ENCODE measurements at regions not wholly inside any gene's neighbourhood (a gene's known extent, or its start where the extent isn't known, plus 50 kb on each side); places are given as distances from the start of the nearest gene placed in this dataset.

DNA sequence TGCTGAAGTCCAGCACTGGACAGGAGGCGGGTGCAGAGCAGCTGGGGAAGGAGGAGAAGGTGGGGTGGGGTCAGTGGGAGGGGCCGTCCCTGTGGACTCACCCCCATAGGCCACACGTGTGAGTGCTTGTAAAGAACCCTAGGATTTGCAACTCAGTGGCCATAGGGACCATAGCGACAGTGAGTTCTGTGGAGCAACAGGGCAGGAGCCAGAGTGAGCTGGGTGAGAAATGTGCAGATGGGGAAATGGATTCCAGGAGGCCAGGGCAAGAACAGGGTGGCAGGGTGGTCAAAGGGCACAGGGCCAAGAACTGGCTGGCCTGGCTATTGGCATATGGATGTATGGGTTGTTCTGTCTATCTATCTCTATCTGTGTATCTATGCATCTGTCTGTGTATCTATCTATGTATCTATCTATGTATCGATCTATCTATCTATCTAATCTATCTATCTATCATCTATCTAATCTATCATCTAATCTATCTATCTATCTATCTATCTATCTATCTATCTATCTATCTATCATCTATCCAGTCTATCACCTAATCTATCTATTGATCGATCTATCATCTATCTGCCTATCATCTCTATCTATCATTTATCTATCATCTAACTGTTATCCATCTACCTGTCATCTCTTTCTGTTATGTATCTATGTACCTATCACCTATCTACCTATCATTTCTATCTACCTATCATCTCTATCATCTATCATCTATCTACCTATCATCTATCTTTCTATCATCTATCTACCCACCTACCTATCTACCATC is 889.0 kb downstream of the TBC1D22A start:
- no peak for DNase-seq

DNA sequence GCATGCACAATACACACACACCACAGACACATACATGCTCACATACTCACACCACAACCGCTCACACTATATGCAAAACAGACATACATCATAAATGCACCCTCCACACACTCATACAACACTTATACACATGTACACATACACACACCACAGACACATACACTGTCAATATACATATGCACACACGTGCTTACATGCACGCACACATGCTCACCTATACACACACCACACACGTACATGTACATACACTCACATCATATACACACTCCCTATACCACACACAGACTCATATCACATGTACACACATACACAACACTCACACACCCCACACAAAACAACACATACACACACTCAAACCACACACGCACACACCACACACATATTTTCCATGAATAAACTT is 885.3 kb downstream of the TBC1D22A start:
- no peak for DNase-seq

DNA sequence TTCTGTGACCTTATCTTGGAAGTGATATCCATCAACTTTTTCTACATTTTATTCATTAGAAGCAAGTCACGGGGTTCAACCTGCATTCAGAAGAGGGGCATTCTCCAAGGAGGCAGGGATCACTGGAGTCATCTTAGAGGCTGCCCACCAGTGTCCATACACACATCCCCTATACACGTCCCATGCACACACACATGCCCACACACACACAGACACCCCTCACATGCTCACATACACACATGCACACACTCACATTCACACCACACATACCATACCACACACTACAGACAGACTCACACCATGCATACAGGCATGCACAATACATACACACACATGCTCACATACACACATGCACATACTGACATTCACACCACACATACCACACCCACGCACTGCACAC is 884.7 kb downstream of the TBC1D22A start:
- no peak for DNase-seq

DNA sequence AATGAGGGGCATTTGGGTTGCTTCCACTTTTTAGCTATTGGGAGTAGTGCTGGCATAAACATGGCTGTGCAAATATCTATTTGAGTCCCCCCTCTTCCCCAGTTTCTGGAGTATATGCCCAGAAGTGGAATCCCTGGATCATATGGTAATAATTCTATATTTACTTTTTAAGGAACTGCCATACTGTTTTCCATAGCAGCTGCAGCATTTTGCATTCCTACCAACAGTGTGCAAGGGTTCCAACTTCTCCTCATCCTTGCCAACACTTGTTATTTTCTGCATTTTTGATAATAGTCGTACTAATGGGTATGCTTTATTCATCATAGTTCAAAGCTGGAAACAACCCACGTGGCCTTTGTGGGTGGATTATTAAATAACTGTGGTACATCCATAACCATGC is 883.5 kb downstream of the TBC1D22A start:
- DNase-seq: no peak

DNA sequence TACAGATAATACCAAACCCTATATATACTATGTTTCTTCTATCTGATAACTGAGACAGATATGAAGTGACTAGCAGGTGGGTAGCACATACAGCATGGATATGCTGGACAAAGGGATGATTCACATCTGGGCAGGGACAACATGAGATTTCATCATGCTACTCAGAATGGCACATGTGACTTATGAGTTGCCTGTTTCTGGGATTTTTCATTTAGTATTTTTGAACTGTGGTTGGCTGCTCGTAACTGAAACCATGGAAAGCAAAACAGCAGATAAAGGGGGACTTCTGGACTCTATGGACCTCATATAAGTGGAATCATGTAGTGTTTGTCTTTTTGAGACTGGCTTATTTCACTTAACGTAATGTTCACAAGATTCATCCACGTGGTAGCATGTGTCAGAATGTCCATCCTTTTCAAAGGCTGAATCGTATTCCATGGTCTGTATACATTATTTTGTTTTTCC is 883.0 kb downstream of the TBC1D22A start:
- DNase-seq: no peak

DNA sequence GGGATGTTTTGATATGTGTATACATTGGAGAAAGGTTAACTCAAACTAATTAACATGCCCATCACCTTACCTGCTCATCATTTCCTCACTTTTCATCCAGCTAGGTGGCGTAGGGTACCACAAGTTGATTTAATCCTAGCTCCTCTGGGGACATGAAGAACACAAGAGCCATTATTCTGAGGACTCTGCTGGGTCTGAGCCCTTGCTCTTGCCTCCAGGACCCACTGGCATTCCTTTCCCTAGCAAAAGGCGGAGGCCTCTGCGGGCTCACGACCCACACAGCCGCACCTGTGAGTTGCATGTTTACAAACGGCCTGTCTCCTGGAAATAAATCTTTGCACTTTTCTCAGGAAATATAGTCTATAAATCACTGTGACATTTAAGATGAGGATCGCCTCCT is 871.9 kb downstream of the TBC1D22A start:
- DNase-seq: no peak

DNA sequence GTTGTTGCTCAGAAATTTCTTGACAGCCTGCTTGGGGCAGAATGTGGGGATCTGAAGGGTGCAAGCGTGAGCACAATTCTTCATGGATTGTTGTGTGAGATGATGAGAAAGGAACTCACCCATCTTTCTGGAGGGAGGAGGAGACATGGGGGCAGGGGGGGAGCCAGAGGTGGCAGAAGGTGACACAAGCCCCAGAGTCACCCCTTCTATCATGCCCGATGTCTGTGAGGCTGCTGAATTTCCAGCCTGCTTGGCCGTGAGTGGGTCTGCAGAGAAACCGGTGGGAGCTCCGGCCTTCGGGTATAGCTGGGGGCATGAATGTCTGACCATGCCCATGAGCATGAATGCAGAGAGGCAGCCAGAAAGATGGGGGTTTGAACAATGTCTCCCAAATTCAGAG is 870.7 kb downstream of the TBC1D22A start:
- no peak for DNase-seq

DNA sequence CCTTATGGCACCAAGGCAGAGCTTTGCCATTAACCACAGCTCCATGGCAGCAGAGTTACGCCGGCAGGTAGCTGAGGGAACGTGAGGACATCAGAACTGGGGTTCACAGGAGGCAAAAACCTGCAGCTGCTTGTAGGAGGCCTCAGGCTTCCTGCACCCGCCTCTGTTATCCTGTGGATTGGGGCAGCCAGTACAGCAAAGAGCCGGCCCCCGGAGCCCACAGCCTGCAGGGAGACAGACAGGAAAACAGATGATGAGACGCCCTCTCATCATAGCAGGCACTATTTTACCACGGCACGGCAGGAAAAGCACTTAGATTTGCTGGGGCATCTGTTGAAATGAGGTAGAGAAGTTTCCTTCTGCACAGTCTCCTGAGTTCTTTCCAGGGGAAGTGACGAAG is 870.3 kb downstream of the TBC1D22A start:
- DNase-seq: no peak

DNA sequence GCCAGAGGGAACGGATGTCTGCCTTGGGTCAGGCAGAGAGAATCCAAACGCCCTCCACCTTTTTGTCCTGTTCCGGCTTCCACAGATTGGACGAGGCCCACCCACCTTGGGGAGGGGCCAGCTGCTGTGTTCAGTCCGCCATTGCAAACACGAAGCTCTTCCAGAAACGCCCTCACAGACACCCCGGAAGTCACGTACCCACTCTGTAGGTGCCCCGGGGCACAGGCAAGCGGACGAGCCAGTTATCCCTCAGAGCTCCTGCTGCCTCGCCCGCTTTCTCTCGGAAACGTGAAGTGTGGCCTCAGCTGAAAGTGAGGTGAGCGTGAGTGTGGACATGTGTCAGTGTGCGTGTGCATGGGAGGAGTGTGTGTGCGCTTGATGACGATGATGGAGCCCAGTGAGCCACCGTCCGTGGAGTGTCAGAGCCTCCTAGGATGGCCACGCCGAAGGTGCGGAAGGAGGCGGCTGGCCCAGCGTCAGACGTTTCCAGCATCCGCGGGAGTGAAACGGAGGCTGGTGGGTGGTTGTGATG is 869.2 kb downstream of the TBC1D22A start:
- DNase-seq: no peak

DNA sequence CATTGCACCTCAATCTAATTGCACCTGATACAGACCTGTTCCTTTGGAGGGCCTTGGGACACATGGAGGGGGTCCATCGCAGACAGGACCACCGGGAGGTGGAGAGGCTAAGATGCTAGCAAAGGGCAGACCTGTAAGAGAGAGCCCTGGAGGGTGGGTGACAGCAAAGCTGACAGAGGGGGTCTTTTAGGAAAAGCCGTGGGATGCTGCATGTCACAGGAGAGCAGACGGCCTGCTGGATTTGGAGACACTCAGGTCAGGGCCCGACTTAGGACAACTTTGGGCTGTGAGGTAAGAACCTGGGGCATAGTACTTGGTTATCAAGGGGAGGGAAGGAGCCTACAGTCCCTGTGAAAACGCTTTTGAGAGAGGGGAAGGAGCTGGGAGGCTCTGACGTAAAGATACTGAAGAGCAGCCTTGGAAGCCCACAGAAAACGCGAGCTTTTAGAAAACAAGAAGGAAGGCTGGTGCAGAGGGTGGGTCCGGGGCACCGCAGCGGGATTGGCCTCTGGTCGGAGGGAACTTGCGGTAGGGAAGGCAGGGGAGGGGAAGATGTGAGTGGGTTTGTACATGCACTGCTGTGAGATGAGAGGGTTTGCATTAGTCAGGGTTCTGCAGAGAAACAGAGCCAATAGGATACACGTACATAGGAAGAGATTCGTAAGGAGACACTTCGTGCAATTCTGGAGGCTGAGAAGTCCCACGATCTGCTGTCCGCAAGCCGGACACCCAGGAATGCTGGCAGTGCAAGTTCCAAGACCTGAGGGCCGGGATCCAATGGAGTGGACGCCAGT is 868.5 kb downstream of the TBC1D22A start:
- no peak for DNase-seq

DNA sequence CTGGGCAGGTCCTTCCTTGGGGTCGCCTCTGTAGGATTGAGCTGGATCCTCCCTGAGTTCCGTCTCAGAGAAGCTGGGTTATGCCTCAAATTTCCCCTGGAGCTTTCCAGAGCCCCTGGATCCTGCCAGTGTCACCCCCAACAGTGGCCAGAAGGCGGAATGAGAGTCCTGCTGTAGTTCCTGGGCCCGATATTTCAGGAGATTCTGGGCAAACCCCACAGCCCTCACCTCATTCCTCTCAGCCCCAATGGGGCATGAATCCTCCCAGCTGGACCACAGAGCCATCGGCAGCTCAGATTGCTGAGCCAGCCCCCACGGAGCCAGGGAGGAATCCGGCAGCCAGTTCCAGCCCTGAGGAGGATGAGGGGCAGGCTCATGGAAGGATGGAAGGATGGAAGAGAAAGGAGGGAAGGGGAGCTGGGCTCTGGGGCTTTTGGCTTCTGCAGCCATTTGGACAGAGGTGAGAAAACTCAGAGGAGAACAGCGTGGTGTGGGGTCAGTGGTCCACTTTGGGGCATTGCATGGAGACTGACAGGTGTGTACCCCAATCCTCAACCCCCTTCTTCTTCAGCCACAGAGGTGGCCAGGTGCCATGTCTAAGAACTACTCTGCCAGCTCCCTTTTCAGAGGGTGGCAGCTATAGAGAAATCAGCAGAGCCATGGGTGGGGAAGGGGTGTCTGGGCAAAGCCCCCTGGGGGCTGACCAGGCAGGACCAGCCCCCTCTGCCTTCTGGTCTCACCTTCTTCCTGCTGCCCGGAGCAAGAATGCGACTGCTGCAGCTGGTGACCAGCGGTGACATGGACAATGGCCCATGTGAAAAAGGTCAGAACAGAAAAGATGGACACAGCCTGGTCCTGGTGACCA is 867.6 kb downstream of the TBC1D22A start:
- no peak for DNase-seq

DNA sequence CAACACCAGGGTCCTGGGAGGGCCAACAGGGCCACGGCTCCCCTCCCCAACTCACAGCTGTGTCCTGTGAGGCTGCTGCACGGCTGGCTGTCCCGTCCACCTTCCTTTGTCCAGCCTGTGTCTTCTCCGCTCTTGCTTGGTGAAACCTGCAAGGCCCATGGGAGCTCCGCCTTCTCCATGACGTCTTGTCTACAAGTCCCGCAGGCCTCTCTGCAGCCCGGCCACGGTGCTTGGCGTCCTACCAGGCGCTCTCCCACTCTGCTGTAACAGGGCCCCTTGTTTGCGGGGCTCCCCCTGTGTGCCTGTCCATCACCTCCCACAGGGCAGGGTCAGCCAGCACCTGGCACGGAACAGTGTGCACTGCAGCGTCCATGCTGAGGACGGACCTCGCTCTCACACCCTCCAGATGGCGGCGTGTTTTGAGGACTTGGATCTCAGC is 866.8 kb downstream of the TBC1D22A start:
- no peak for DNase-seq

DNA sequence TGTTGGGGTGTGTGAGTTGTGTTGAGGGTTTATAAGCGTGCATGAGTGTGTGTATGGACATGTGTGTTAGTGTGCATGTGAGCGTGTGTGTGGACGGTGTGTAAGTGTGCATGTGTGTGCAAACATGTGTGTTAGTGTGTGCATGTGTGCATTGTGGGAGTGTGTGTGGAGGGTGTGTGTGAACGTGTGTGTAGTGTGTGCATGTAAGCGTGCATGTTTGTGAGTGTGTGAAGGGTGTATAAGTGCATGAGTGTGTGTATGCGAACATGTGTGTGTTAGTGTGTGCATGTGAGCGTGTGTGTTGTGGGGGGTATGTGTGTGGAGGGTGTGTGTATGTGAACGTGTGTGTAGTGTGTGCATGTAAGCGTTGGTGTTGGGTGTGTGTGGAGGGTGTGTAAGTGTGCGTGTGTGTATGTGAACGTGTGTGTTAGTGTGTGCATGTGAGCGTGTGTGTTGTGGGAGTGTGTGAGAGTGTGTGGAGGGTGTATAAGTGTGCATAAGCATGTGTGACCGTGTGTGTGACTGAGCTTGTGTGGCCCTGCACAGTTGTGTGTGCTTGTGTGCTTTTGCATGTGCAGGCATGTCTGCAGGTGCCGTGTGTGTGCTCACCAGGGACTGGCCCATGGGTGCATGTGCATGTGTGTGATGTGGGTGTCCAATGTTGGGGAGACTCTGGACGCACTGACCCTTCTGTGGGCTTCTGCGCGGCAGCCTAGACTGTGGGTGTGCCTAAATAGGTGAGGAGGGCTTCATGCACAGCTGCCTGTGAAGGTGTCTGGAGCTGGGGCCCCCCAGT is 866.2 kb downstream of the TBC1D22A start:
- no peak for DNase-seq

DNA sequence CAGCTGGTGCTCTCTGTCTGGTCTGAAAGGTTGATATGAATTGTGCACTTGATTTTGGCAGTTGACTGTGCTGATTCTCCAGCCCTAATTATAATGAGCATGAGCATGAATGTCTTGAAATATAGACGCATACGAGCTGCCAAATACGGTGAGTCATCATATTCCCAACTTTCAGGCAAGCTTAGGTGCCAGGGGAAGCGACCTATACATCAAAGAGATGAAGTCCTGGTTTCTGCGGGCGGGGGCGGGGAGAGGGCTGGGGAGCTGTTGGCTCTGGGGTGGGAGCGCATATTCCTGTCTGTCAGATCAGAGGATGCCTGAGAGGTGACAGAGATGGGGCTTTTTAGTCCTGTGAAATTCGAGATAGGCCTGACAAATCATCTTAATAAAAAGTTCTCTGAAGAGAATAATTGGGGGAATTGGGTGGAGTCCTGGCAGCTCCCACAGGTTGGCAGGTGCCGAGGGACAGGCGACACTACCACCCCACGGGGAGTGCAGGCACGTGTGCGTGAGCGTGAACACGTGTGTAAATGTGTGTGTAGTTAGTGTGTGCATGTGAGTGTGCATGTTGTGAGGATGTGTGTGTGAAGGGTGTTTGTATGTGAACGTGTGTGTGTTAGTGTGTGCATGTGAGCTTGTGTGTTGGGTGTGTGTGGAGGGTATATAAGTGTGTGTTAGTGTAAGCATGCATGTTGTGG is 865.3 kb downstream of the TBC1D22A start:
- no peak for DNase-seq

DNA sequence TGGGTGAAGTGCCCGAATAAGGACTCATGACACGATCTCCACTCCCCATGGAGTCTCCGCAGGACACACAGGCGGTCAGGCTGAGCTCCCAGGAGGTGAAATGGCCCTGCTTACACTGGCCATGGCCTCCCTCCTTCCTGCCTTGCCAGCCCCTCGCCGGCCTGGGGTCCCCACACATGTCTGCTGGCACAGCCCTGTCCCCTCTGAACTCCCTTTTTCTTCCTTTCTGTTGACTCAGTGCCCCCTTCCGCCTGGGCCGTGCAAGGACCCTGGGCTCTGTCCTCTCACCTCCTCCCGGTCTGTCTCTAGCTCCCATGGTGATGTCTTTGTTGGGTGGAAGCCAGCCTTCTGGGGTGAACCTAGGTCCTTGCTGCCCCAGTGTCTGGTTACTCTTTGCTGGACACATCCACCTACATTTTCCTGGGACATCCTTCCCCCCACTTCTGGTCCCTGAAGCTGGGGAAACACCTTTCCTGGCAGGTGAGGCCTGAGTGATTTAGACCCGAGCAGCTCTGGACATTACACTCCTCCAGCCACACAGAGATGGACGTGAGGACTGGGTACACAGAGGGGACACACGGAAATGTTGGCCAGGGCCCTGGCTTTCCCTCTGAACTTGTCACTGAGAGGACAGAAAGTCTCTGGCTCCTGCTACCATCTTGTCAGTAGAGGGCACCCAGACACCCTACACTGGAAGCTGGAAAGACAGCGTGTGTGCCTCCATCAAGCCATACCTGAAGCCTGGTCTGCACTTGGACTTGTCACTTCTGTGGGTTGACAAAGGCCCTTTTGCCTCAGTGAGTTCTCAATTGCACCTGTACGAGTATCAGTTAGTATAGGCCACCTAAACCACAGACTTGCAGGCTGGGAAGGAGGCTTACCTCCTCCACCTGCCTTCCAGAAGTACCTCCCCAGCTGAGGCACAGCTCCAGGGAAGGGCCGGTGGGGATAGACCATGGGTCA is 864.3 kb downstream of the TBC1D22A start:
- no peak for DNase-seq

DNA sequence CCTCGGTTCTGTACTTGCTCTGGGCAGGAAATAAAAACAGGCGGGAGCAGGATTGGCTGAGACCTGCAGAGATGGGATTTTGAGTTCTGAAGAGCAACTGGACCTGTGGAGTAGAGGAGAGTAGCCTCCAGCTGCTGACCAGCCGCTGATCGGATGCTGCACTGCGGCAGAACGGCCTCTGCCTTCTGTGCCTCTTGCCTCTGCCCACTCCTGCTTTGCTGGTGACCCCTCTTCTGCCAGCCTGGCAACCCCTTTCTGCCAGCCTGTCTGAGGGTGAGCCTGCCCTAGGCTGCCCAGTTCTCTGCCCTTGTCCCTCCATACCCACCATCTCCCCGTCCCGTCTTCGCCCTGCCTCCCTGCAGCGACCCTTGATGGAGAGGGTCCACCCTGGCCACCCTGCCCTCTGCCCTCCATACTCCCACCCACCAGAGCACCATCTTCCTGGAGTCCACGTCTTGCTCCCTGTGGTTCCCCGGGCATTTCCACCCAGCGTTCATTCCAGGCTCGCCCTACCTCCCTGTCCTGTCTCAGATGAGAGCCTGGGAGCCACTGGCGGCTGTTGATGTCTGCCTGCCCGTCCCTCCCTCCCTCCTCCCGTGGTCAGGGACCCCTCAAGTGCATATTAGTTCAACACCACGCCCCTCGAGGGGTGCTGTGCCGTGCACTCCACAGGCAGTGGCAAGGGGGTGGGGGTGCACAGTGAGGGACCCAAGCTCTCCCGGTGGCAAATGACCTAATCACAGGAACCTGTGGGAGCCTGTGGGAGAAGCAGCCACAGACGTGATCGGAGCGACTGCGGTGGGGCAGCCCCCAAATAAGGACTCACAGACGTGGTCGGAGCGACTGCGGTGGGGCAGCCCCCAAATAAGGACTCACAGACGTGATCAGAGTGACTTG is 863.3 kb downstream of the TBC1D22A start:
- no peak for DNase-seq

DNA sequence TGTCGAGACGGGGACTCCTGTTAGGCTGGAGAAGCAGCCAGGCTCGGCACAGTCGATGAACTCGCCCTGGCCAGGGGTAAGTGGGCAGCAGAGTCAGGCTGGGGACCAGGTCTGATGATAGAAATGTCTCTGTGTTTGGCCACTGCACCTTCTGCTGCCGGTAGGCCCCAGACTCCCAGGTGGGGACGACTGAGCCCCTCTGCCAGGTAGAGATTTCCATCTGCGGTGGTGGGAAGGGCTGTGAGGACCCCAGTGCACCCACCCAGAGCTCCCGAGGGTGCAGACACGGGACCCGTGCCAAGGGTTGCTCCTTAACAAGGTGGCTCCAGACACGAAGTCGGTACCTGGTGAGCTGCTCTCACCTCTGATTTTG is 862.5 kb downstream of the TBC1D22A start:
- no peak for DNase-seq

DNA sequence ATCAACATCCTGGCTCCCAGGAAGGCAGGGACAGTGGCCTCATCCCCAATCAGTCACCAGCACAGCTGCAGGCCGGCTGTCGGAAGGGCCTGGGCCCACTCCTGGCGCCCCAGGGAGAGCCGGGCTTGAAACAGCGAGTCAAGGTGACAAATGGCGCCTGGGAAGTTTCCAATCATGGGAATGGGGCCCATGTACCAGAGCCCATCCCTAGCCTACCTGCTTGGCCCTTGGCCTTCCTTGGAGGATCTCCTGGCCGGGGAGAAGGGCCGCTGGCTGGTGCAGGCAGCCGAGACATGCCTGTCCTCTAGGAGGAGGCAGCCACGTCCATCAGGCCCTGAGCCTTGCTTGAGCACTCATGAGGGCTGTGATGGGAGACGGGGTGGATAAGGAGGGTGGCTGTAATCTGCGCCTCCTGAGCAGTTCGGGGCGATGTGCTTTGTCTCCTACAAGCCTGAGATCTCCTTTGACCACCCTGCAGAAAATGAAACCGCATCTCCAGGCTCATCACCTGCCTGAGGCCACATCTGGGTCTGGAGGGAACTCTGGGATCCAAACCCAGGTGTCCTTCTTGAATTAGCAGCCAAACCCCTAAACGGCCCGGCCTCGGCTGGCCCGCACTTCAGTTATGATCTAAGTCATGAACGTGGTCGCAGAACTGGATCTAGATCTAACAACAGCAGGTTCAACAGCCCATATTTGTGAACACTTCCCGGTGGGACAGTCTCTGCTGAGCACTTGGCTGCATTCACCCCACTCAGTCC is 862.0 kb downstream of the TBC1D22A start:
- no peak for DNase-seq

DNA sequence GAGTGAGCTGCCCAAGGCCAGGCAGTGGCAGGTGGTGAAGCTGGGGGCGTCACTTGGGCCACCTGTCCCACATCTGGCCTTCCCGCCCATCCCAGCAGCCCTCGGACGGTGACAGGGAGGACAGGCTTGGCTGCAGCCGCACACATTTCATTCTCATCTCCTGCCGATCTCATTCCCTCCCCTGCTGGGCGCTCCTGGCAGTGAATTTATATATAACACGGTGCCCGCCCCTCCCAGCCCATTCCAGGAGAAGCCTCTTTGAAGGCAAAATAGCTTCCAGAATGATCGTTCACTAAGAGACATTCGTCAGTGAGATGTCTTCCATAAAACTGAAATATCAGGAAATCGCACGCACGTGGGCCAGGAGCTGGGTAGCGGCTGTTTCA is 861.3 kb downstream of the TBC1D22A start:
- no peak for DNase-seq

Data from activated effector memory CD4-positive, alpha-beta T cell treated with Interleukin-2 at 50 U/mL for 16 hours (primary cell).